K562 (cell line): ENCODE measurements at regions not wholly inside any gene's neighbourhood (a gene's known extent, or its start where the extent isn't known, plus 50 kb on each side); places are given as distances from the start of the nearest gene placed in this dataset. TPM values are rescaled to one million over a fixed set of nuclear protein-coding genes. Genes with fewer than 3 reads are reported as not detected.
"Not testable (repeated sequence)": the region's sequence is repeated elsewhere in the genome, so short reads cannot be mapped to it uniquely, and the experiment has no call there.

Source experiments
- ATAC-seq: fragments of 200-7000 bp; cut with Tn5 transposase; 3 replicates; pipeline ENCODE4 v1.9.1; 2020; ENCODE audit warnings: moderate library complexity
- BruUV-seq: library from RNA; stranded (reverse); fragments of 400-500 nt; replicated peaks from 2 replicates; lab custom pipeline; 2021; lab: Mats Ljungman, UMichigan
- CTCF ChIA-PET: fragments of 300-600 bp; formaldehyde crosslinking; extraction: SDS; loops from one replicate; lab custom pipeline; 2021; ENCODE audit warnings: low intra/inter-chr PET ratio; lab: Yijun Ruan, JAX
- POLR2A ChIA-PET: fragments of 300-600, 350-650 bp; sonication (Branson Sonifier 250); formaldehyde crosslinking; extraction: SDS; loops from one replicate; lab custom pipeline; 2021; ENCODE audit warnings: antibody characterized with exemption, inconsistent platforms; lab: Yijun Ruan, JAX
- DNase-seq, 4 experiments: peaks; one replicate each; pipeline versions ENCODE4 v3.0.0 to v3.0.0-alpha.2; 2011 to 2018; ENCODE audit warnings: low spot score in 3 of 4, mixed read lengths in 3 of 4; ENCODE audit errors: extremely low read depth in 1 of 4
- FAIRE-seq: peaks from 2 replicates; lab custom pipeline; 2011; peaks lifted over from hg19 to GRCh38; lab: Jason Lieb, UNC
- H2AFZ ChIP-seq: 2 replicates; pipeline ENCODE4 v1.6.0; 2011; ENCODE audit warnings: low read depth, low read length, control low read depth, inconsistent platforms
- H3K27ac ChIP-seq: fragments of 200-600 bp; 3 replicates; pipeline ENCODE4 v1.8.0; 2011; ENCODE audit warnings: low read depth, mild to moderate bottlenecking, control low read depth, inconsistent platforms, low read length, moderate library complexity, mixed read lengths; ENCODE audit errors: extremely low read depth
- H3K27me3 ChIP-seq, 2 experiments: fragments of 300-600 bp in 1 of 2; 2 replicates in 1 of 2; 3 replicates in 1 of 2; pipeline versions ENCODE4 v1.6.0 to v1.8.0; 2011; ENCODE audit warnings: inconsistent platforms in 2 of 2, low read length in 2 of 2, mild to moderate bottlenecking in 1 of 2, mixed read lengths in 1 of 2, moderate library complexity in 1 of 2; ENCODE audit not compliant: control insufficient read depth in 2 of 2, insufficient read depth in 2 of 2
- H3K36me3 ChIP-seq: fragments of 300-600 bp; 3 replicates; pipeline ENCODE4 v1.8.0; 2011; ENCODE audit warnings: mild to moderate bottlenecking, low read length, inconsistent platforms; ENCODE audit not compliant: control insufficient read depth, insufficient read depth
- H3K4me1 ChIP-seq, 2 experiments: fragments of 200-600 bp in 1 of 2; replicated peaks in 1 of 2; 2 replicates in 1 of 2; 3 replicates in 1 of 2; pipeline versions ENCODE4 v1.5.1 to v1.8.0; 2011; ENCODE audit warnings: inconsistent platforms in 2 of 2, low read length in 2 of 2, mild to moderate bottlenecking in 1 of 2, mixed read lengths in 1 of 2, moderate library complexity in 1 of 2; ENCODE audit not compliant: control insufficient read depth in 2 of 2, insufficient read depth in 2 of 2
- H3K4me2 ChIP-seq: 2 replicates; pipeline ENCODE4 v1.6.1; 2011; ENCODE audit warnings: low read length, control low read depth, inconsistent platforms, mixed read lengths; ENCODE audit not compliant: insufficient read depth
- H3K4me3 ChIP-seq: fragments of 200-600 bp; sonication (generic), shearing (Covaris generic); 2 replicates; pipeline ENCODE4 v1.5.1; 2016; ENCODE audit warnings: control low read depth, inconsistent platforms
- H3K79me2 ChIP-seq: fragments of 200-600 bp; 3 replicates; pipeline ENCODE4 v1.8.0; 2011; ENCODE audit warnings: low read length, inconsistent platforms; ENCODE audit not compliant: control insufficient read depth, insufficient read depth
- H3K9ac ChIP-seq, 2 experiments: 2 replicates each; pipeline versions ENCODE4 v1.6.0 to v1.6.1; 2011; ENCODE audit warnings: low read depth in 2 of 2, low read length in 2 of 2, control low read depth in 1 of 2, inconsistent platforms in 1 of 2, mild to moderate bottlenecking in 1 of 2, mixed read lengths in 1 of 2; ENCODE audit not compliant: insufficient read depth in 1 of 2
- H3K9me1 ChIP-seq: one replicate; pipeline ENCODE4 v1.6.0; 2011; ENCODE audit warnings: inconsistent platforms, mild to moderate bottlenecking, low read length, moderate library complexity; ENCODE audit not compliant: control insufficient read depth, insufficient read depth
- H3K9me3 ChIP-seq: replicated peaks from 2 replicates; pipeline ENCODE4 v1.5.1; 2011; ENCODE audit warnings: low read depth, low read length, inconsistent platforms; ENCODE audit not compliant: control insufficient read depth, insufficient read depth
- H4K20me1 ChIP-seq: replicated peaks from 2 replicates; pipeline ENCODE4 v1.6.1; 2011; ENCODE audit warnings: low read length, inconsistent platforms, mixed read lengths; ENCODE audit not compliant: control insufficient read depth, insufficient read depth
- WGBS: fragments of 100-300 bp; shearing (Covaris generic); methylation state at CpG from one replicate; pipeline ENCODE4 v1.1.6; 2016; ENCODE audit warnings: low coverage, mixed read lengths; ENCODE audit not compliant: insufficient coverage; ENCODE audit errors: missing lambda C conversion rate; 5-methylcytosine and 5-hydroxymethylcytosine counted together
- in situ Hi-C: fragments of 300-500 bp; cut with MboI; formaldehyde crosslinking; loops from 4 replicates; pipeline ENCODE4 v1.15.0; 2018; ENCODE audit warnings: inconsistent platforms, mixed read lengths
- intact Hi-C: fragments of 100-400 bp; cut with micrococcal nuclease; formaldehyde crosslinking; loops from 2 replicates; pipeline ENCODE4 v1.14.2; 2022
- small RNA-seq: library from RNA; depleted of rRNA; stranded (forward); fragments of <200 nt; gene quantifications from one replicate; pipeline ENCODE3, GENCODE V24; 2014

GRCh38 chr10:38635650-38636049 is 541.5 kb downstream of the ZNF37A start:
- DNase-seq, CTCF ChIA-PET, H3K9me1 ChIP-seq, POLR2A ChIA-PET, H3K4me2 ChIP-seq, H3K9me3 ChIP-seq, H3K27ac ChIP-seq, H3K36me3 ChIP-seq, intact Hi-C loops, H3K4me3 ChIP-seq, in situ Hi-C loops, H3K9ac ChIP-seq, ATAC-seq, H3K79me2 ChIP-seq, H3K27me3 ChIP-seq, H4K20me1 ChIP-seq, FAIRE-seq, H2AFZ ChIP-seq, BruUV-seq, H3K4me1 ChIP-seq: not testable (repeated sequence)
- 3% methylated on average over 20 of the region's 21 CpGs for WGBS

Small RNA genes in the stretch of these regions (small RNA-seq; reads per million reads assigned to genes)
- not detected for gene AL133173.2
